IMR-90 (cell line): ENCODE measurements at regions not wholly inside any gene's neighbourhood (a gene's known extent, or its start where the extent isn't known, plus 50 kb on each side); places are given as distances from the start of the nearest gene placed in this dataset.

Experiments
- ATAC-seq: fragments of 200-7000 bp; cut with Tn5 transposase; 2 replicates; pipeline ENCODE4 v1.9.1; 2020; ENCODE audit warnings: low read depth, mild to moderate bottlenecking, moderate library complexity
- BruUV-seq: library from RNA; stranded (reverse); fragments of 400-500 nt; replicated peaks from 2 replicates; lab custom pipeline; 2021; lab: Mats Ljungman, UMichigan
- CTCF ChIA-PET: fragments of 300-600 bp; formaldehyde crosslinking; extraction: SDS; loops from one replicate; lab custom pipeline; 2021; ENCODE audit warnings: antibody characterized with exemption; lab: Yijun Ruan, JAX
- POLR2A ChIA-PET: fragments of 300-600 bp; sonication (Branson Sonifier 250); formaldehyde crosslinking; loops from one replicate; lab custom pipeline; 2022; ENCODE audit warnings: antibody characterized with exemption; ENCODE audit not compliant: unreplicated experiment; lab: Charles Lee
- DNase-seq: peaks from one replicate; pipeline ENCODE4 v3.0.0; 2013
- H2AFZ ChIP-seq: replicated peaks from 2 replicates; pipeline ENCODE3; 2013; ENCODE audit warnings: low read length, mild to moderate bottlenecking; ENCODE audit not compliant: poor library complexity
- H2AK5ac ChIP-seq: 2 replicates; pipeline ENCODE4 v1.6.1; 2013; ENCODE audit warnings: low read depth, low read length, inconsistent platforms
- H2AK9ac ChIP-seq: replicated peaks from 2 replicates; pipeline ENCODE3; 2013; ENCODE audit warnings: mild to moderate bottlenecking, low read depth, low read length, moderate library complexity; ENCODE audit not compliant: poor library complexity
- H2BK120ac ChIP-seq: 2 replicates; pipeline ENCODE4 v1.6.1; 2013; ENCODE audit warnings: low read depth, low read length, inconsistent platforms
- H2BK15ac ChIP-seq: 3 replicates; pipeline ENCODE4 v1.6.1; 2013; ENCODE audit warnings: low read depth, low read length, inconsistent platforms
- H2BK20ac ChIP-seq: 2 replicates; pipeline ENCODE4 v1.6.1; 2013; ENCODE audit warnings: low read depth, mild to moderate bottlenecking, inconsistent platforms, low read length, moderate library complexity
- H2BK5ac ChIP-seq: 2 replicates; pipeline ENCODE4 v1.6.1; 2013; ENCODE audit warnings: mild to moderate bottlenecking, low read depth, low read length, inconsistent platforms; ENCODE audit not compliant: poor library complexity, severe bottlenecking
- H3K14ac ChIP-seq: replicated peaks from 2 replicates; pipeline ENCODE4 v1.6.1; 2013; ENCODE audit warnings: low read depth, low read length, inconsistent platforms
- H3K18ac ChIP-seq: 2 replicates; pipeline ENCODE4 v1.6.1; 2013; ENCODE audit warnings: low read depth, low read length, control low read depth
- H3K23ac ChIP-seq: 2 replicates; pipeline ENCODE4 v1.6.1; 2013; ENCODE audit warnings: low read depth, low read length, inconsistent platforms
- H3K27ac ChIP-seq: 2 replicates; pipeline ENCODE4 v1.5.1; 2013; ENCODE audit warnings: mild to moderate bottlenecking, control low read depth, low read length; ENCODE audit not compliant: insufficient read depth
- H3K27me3 ChIP-seq: 2 replicates; pipeline ENCODE4 v1.6.1; 2013; ENCODE audit warnings: low read length; ENCODE audit not compliant: control insufficient read depth, insufficient read depth
- H3K36me3 ChIP-seq: 2 replicates; pipeline ENCODE4 v1.6.1; 2013; ENCODE audit warnings: low read length, mixed read lengths; ENCODE audit not compliant: control insufficient read depth, insufficient read depth
- H3K4ac ChIP-seq: 2 replicates; pipeline ENCODE4 v1.6.1; 2013; ENCODE audit warnings: low read depth, low read length, inconsistent platforms
- H3K4me1 ChIP-seq: 2 replicates; pipeline ENCODE4 v1.6.1; 2013; ENCODE audit warnings: low read length, mixed read lengths; ENCODE audit not compliant: control insufficient read depth, insufficient read depth
- H3K4me2 ChIP-seq: 2 replicates; pipeline ENCODE4 v1.6.1; 2013; ENCODE audit warnings: low read depth, mild to moderate bottlenecking, control low read depth, low read length, moderate library complexity
- H3K4me3 ChIP-seq: 2 replicates; pipeline ENCODE4 v1.5.1; 2013; ENCODE audit warnings: low read depth, mild to moderate bottlenecking, control low read depth, low read length, moderate library complexity; ENCODE audit not compliant: insufficient read depth
- H3K56ac ChIP-seq: 2 replicates; pipeline ENCODE4 v1.6.1; 2013; ENCODE audit warnings: low read length, inconsistent platforms; ENCODE audit not compliant: insufficient read depth; ENCODE audit errors: extremely low read depth
- H3K79me1 ChIP-seq, 2 experiments: 2 replicates each; pipeline ENCODE4 v1.6.1; 2013; ENCODE audit warnings: low read length in 2 of 2, inconsistent platforms in 1 of 2, low read depth in 1 of 2
- H3K9ac ChIP-seq: 2 replicates; pipeline ENCODE4 v1.6.1; 2013; ENCODE audit warnings: low read depth, low read length, control low read depth
- H3K9me1 ChIP-seq: 2 replicates; pipeline ENCODE4 v1.6.1; 2013; ENCODE audit warnings: low read length, inconsistent platforms; ENCODE audit not compliant: insufficient read depth
- H3K9me3 ChIP-seq: 2 replicates; pipeline ENCODE4 v1.6.1; 2013; ENCODE audit warnings: low read length; ENCODE audit not compliant: control insufficient read depth, insufficient read depth
- H4K20me1 ChIP-seq: 2 replicates; pipeline ENCODE4 v1.6.1; 2013; ENCODE audit warnings: low read length, inconsistent platforms; ENCODE audit not compliant: insufficient read depth
- H4K5ac ChIP-seq: 2 replicates; pipeline ENCODE4 v1.6.1; 2013; ENCODE audit warnings: mild to moderate bottlenecking, low read depth, low read length, control low read depth
- H4K8ac ChIP-seq, 2 experiments: 2 replicates each; pipeline ENCODE4 v1.6.1; 2013; ENCODE audit warnings: low read depth in 2 of 2, low read length in 2 of 2, control low read depth in 1 of 2, inconsistent platforms in 1 of 2
- H4K91ac ChIP-seq: 2 replicates; pipeline ENCODE4 v1.6.1; 2013; ENCODE audit warnings: low read depth, low read length, inconsistent platforms; ENCODE audit not compliant: insufficient read depth
- MAZ ChIP-seq: IDR thresholded peaks from 2 replicates; pipeline ENCODE4 v1.6.1; 2012; ENCODE audit warnings: low read depth, mild to moderate bottlenecking, low read length, improper control_type of control experiment, moderate library complexity, borderline replicate concordance
- POLR2A ChIP-seq: IDR thresholded peaks from 2 replicates; pipeline ENCODE4 v1.6.1; 2012; ENCODE audit warnings: mild to moderate bottlenecking, low read depth, low read length
- RFX5 ChIP-seq: IDR thresholded peaks from 2 replicates; pipeline ENCODE4 v1.8.0; 2012; ENCODE audit warnings: low read depth, mild to moderate bottlenecking, low read length, moderate library complexity
- SMC3 ChIP-seq: fragments of 150-350 bp; IDR thresholded peaks from 2 replicates; pipeline ENCODE4 v1.6.1; 2016; ENCODE audit warnings: low read depth, mild to moderate bottlenecking, antibody characterized with exemption, low read length, moderate library complexity
- WGBS, 2 experiments: methylation state at CpG; one replicate each; pipeline versions ENCODE4 v1.1.5 to v1.1.7; 2013; ENCODE audit warnings: missing lambda C conversion rate in 2 of 2; ENCODE audit not compliant: insufficient read length in 1 of 2; ENCODE audit errors: extremely low coverage in 2 of 2; 5-methylcytosine and 5-hydroxymethylcytosine counted together
- dilution Hi-C: fragments of 300-500 bp; cut with HindIII; formaldehyde crosslinking; loops from one replicate; pipeline ENCODE4 v1.14.3; 2018; ENCODE audit warnings: low sequenced_read_pairs; ENCODE audit not compliant: unreplicated experiment
- in situ Hi-C: fragments of 300-500 bp; cut with MboI; formaldehyde crosslinking; loops from 3 replicates; pipeline ENCODE4 v1.14.3; 2019; ENCODE audit warnings: low sequenced_read_pairs, inconsistent platforms, mixed read lengths
- intact Hi-C: fragments of 100-400 bp; cut with micrococcal nuclease; formaldehyde crosslinking; loops from 2 replicates; pipeline ENCODE4 v1.10.0; 2022
- TF ChIP-seq, protein P1 (sequence below): fragments of 150-350 bp; IDR thresholded peaks from 2 replicates; pipeline ENCODE4 v1.6.1; 2017; ENCODE audit warnings: mild to moderate bottlenecking, antibody characterized with exemption, low read length, low read depth
- TF ChIP-seq, protein P2 (sequence below): conservative IDR thresholded peaks from 2 replicates; pipeline ENCODE4 v1.5.1; 2012; ENCODE audit warnings: mild to moderate bottlenecking, low read depth, low read length, improper control_type of control experiment

DNA sequence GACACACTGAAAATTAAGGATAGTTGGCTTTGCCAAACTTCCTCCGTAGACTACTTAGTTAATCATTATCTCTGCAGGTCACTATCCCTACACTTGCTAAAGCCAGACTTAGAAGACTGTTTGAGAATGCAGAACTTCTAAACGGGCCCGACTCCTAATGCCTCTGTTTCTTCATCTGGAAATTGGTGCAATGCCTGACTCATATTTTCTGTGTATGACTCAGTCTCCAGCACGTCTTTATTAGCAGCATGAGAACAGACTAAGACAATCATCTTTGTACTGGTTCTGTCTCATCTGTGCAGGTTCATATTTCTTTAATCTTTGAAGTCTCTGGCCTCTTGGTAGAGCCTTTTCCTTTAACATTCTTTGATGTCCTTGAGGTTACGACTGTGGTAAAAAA is 411.9 kb upstream of the ACTRT1 start:
- no peak for DNase-seq
- H2AK9ac ChIP-seq: no peak overlapping the region
- no peak overlapping the region for H3K9ac ChIP-seq
- no peak overlapping the region for H3K4ac ChIP-seq
- H3K14ac ChIP-seq: no peak overlapping the region
- no peak overlapping the region for H3K4me2 ChIP-seq
- BruUV-seq: no TSS peak
- no peak overlapping the region for H3K23ac ChIP-seq
- H2BK5ac ChIP-seq: no peak overlapping the region
- no peaks in the 10 kb centered on the region for H4K20me1 ChIP-seq
- intact Hi-C loops (no loop called here), in situ Hi-C loops (no loop called here), dilution Hi-C loops (no loop called here)
- no peaks in the 10 kb centered on the region for H3K4me1 ChIP-seq
- no peaks in the 10 kb centered on the region for H3K79me1 ChIP-seq
- no peak overlapping the region for H2AK5ac ChIP-seq
- WGBS, 2 experiments: 75% methylated on average over 2 of the region's 5 CpGs; no CpG with 5 or more reads in 1 of the 2 experiments
- H2BK15ac ChIP-seq: no peak overlapping the region
- no peak overlapping the region for H4K8ac ChIP-seq
- ATAC-seq: no peak
- H2BK120ac ChIP-seq: no peak overlapping the region
- no peak overlapping the region for H4K5ac ChIP-seq
- H3K27me3 ChIP-seq: no peaks in the 10 kb centered on the region
- no peak overlapping the region for H2AFZ ChIP-seq
- H3K9me1 ChIP-seq: no peaks in the 10 kb centered on the region
- H3K36me3 ChIP-seq: no peaks in the 10 kb centered on the region
- POLR2A ChIA-PET: no interaction called here
- no peak overlapping the region for H3K56ac ChIP-seq
- H3K4me3 ChIP-seq: no peak overlapping the region
- no peak overlapping the region for H3K27ac ChIP-seq
- CTCF ChIA-PET: no interaction called here
- peaks cover 3% of the 10 kb centered on the region; the same call in 1 of the 2 replicates for H3K9me3 ChIP-seq
- no peak overlapping the region for H3K18ac ChIP-seq
- TF ChIP-seq, protein P1, sequence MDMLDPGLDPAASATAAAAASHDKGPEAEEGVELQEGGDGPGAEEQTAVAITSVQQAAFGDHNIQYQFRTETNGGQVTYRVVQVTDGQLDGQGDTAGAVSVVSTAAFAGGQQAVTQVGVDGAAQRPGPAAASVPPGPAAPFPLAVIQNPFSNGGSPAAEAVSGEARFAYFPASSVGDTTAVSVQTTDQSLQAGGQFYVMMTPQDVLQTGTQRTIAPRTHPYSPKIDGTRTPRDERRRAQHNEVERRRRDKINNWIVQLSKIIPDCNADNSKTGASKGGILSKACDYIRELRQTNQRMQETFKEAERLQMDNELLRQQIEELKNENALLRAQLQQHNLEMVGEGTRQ: no peak
- no peak for TF ChIP-seq MAZ
- no peak for TF ChIP-seq RFX5
- no peak for TF ChIP-seq POLR2A
- TF ChIP-seq, protein P2, sequence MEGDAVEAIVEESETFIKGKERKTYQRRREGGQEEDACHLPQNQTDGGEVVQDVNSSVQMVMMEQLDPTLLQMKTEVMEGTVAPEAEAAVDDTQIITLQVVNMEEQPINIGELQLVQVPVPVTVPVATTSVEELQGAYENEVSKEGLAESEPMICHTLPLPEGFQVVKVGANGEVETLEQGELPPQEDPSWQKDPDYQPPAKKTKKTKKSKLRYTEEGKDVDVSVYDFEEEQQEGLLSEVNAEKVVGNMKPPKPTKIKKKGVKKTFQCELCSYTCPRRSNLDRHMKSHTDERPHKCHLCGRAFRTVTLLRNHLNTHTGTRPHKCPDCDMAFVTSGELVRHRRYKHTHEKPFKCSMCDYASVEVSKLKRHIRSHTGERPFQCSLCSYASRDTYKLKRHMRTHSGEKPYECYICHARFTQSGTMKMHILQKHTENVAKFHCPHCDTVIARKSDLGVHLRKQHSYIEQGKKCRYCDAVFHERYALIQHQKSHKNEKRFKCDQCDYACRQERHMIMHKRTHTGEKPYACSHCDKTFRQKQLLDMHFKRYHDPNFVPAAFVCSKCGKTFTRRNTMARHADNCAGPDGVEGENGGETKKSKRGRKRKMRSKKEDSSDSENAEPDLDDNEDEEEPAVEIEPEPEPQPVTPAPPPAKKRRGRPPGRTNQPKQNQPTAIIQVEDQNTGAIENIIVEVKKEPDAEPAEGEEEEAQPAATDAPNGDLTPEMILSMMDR: no peak
- no peak for TF ChIP-seq SMC3
- H2BK20ac ChIP-seq: no peak overlapping the region
- no peak overlapping the region for H4K91ac ChIP-seq
